HG02642 (cell line): ENCODE measurements at regions not wholly inside any gene's neighbourhood (a gene's known extent, or its start where the extent isn't known, plus 50 kb on each side); places are given as distances from the start of the nearest gene placed in this dataset.
A peak's percentile ranks its signal among the peaks of the same experiment; 100 is the strongest.

Source experiments
- ATAC-seq: cut with Tn5 transposase; IDR thresholded peaks from one replicate; pipeline ENCODE4 v1.9.1; 2021; ENCODE audit warnings: mild to moderate bottlenecking; ENCODE audit not compliant: unreplicated experiment, poor library complexity

GRCh38 chr2:187976986-187977333 is 314.7 kb upstream of the GULP1 start:
- no peak for ATAC-seq

- no peak for ATAC-seq
Observed at GRCh38 chr2:187978356-187978755, 313.3 kb upstream of the GULP1 start.

DNA sequence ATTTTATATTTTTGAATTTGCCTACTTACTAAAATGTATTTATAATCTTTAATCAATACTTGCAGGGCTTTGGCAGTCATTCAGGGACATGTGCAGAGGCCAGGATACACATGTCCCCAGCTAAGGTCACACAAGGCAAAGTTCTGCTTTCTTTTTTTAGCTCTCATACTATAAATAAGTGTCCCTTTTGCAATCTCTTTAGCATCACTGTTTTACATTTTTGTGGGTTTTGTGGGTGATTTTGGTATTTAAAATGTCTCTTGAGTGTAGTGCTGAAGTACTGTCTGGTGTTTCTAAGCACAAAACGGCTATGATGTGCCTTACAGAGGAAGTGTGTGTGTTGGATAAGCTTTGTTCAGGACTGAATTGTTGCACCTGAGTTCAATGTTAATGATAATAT is 309.0 kb upstream of the GULP1 start:
- ATAC-seq, result peak; percentile 74

- ATAC-seq, result no peak
Observed at GRCh38 chr2:187985195-187985594, 306.5 kb upstream of the GULP1 start.

GRCh38 chr2:187985923-187986322 is 305.8 kb upstream of the GULP1 start:
- no peak for ATAC-seq

DNA sequence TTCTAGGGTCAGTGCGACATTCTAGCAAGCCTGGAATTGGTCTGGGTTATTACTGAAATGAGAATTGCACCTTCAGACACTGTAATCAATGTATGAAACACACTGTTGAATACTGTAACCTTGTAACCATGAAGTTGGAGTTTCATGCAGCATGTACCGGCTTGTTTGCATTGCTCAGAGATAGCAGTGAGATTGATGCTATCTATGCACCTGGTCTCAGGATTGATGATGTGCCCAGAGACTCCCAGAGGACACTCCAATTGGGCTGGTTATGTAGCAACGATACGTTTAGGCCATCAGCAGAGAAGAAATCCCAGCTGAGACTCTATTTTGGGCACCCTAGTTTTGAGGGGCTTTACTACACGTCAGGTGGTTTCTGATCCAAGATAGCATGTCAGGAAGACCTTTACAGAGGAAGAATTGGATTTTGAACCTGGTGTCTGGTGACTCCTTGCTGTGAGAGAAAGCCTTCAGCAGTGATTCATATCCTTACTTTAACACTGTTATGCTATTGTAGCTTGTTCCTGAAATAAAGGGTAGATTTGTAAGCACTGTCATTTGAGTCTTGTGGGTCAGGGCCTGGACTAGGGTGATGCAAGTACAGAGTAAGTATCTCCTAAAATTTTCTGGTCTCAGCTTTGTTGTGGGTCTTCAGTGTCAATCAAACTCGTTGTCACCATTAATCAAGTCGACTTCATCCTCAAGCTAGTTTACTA is 305.1 kb upstream of the GULP1 start:
- no peak for ATAC-seq

DNA sequence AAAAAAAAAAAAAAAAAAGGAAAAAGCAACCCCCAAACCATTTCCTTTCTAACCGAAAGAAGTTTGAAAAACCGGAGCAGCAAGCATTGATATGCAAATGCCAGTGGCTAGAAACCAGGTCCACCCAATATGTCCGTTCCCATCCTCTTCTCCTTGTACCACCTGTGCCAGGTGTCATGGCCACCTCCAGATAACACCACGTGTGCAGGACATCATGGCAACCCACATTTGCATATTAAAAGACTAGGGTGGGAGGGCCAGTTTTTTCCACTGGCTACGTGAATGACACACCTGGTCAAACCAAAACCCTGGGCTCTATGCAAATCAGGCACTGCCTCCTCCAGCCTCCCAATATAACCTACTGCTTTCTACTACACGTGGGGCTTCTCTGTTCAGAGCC is 303.3 kb upstream of the GULP1 start:
- ATAC-seq, result peak; percentile 41

DNA sequence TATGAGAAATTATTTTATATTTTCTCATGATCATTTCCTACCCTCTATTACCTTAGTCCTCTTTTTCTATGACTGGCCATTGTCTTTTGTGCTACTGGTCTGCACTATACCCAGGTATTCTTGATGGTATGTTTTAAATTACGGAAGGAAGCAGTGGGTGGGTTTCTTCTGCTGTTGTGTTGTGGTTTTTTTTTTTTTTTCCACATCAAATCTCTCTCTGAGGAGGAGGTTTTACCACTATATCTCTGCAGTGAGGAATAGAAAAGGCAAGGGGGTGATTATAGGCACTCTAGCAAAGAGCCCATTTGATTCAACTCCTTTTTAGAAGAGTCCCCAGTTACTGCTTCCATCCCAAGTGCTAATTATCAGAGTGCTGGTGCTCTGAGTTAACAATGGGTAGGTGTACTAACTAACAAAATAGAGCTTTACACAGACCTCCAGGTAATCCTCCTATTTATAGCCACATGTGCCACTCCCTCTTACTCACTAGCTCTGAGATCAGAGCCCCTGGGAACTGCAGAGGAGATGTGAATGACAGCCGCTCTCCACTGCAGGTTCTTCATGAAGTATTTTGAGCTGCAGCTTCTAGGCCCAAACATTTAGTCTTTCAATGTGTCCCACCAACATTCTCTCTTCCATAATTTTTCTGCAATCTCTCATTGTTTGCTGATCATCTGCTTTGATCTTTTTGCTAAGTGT is 301.6 kb upstream of the GULP1 start:
- no peak for ATAC-seq

DNA sequence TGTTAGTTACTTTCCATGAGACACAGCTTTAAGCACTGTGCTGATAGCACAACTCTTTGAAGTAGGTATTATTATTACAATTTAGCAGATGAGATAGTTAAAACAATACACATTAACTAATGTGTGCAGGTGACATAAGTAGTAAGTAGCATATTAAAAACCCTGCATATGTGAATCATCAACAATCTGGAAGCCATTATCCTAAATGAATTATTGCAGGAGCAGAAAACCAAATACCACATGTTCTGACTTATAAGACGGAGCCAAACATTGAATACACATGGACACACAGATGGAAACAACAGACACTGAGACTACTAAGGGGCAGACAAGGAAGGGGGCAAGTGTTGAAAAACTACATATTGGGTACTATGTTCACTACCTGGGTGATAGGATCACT is 300.3 kb upstream of the GULP1 start:
- no peak for ATAC-seq

DNA sequence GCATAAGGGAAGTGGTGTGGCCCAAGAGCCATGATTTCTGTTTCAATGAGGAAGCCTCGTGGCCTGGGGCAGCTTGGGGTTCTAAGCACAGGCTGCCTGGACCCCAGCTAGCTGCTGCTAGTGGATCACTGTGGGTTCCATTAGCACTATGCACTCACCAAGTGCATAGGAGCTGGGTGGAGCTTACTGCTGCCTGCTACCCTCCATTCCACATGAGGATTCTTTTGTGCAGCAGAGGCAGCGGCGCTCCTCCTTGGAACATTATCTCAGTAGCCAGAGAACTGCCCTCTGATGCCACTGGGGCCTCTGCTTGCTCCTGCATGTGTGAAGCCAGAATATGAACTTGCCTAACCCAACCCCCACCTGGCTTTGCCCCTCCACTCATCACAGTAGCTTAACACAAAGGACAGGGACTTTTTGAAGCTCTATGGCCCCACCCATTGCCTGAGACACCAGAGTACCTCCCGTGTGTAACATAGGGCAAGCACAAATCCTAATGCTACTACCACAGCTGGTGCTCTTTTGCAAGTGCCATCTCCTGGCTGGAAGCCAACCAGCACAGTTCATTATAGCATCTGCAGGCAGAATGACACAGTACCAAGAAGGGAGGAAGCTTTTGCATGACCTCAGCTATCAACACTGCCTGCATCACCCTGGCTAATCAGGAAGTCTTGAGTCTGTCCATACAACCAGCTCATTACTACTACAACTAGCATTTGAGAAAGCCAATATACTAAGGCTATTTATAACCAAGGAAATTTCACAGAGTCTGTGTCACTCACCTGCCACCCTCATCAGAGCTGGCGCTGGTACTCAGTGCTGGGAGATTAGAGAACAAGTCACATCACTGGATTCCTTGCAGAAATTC is 297.0 kb upstream of the GULP1 start:
- ATAC-seq, result no peak

DNA sequence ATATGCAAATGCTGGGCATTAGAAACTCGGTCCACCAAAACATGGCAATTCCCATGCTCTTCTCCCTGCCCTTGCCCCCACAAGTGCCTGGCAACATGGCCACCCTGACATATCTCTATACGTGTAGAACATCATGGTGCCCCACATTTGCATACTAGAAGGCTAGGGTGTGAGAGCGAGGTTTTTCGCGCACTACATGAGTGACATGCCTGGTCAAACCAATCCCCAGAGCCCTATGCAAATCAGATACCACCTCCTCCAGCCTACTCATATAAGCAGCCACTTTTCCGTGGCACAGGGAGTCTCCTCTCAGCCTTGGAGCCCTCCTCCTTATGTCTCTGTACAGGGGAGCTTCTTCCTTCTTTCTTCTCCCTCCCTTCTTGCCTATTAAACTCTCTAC is 296.1 kb upstream of the GULP1 start:
- no peak for ATAC-seq

GRCh38 chr2:187996630-187997029 is 295.0 kb upstream of the GULP1 start:
- no peak for ATAC-seq

DNA sequence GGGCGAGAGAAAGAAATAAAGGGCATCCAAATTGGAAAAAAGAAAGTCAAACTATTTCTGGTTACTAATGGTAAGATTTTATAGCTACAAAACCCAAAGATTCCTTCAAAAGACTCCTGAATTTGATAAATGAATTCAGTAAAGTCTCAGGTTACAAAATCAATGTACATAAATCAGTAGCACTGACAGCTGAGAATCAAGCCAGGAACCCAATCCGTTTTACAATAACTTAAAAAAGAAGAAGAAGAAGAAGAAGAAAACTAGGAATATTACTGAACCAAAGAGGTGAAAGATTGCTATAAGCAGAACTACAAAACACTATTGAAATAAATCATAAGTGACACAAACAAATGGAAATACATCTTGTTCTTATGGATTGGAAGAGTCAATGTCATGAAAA is 291.5 kb upstream of the GULP1 start:
- no peak for ATAC-seq

DNA sequence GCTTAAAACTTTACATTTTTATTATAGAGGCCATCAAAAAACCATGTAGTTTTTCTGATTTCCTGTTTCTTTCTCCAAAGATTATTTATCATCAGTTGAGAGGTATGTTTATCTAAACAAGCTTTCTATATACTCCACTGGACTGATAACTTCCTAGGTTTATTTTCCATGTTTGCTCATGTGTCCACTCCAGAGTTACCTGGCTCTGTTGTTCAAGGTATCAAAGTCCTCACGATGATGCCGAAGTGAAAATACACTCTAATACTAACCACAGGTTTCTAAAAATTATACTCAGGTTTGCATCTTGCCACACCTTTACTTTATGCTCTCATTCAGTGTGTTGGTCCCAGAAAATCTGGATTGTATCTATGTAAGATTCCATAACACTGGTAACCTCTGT is 287.9 kb upstream of the GULP1 start:
- ATAC-seq, result no peak

GRCh38 chr2:188013767-188014166 is 277.9 kb upstream of the GULP1 start:
- ATAC-seq, result no peak

- ATAC-seq, result no peak
Observed at GRCh38 chr2:188016917-188017316, 274.8 kb upstream of the GULP1 start.

- no peak for ATAC-seq
Observed at GRCh38 chr2:188022389-188022788, 269.3 kb upstream of the GULP1 start.

- ATAC-seq, result no peak
Observed at GRCh38 chr2:188023035-188023434, 268.6 kb upstream of the GULP1 start.

DNA sequence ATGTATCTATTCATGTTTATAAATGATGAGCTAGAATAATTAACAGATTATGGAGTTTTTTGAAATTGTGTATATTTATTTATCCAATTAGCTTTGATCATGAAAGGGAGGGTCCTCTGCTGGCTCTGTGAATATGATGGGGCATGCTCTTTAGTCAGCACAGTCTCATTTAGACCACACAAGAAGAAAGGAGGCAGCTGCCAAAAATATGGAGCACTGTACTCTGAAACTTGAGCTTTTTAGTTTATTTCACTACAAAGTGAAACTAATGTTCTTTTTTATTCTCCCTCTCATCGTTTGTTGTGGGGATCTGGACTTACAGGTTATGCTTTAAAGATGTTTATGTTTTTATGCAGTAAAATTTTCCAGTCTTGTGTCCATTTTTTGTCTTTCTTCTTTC is 266.9 kb upstream of the GULP1 start:
- no peak for ATAC-seq

- ATAC-seq, result no peak
Observed at GRCh38 chr2:188028739-188029138, 262.9 kb upstream of the GULP1 start.

DNA sequence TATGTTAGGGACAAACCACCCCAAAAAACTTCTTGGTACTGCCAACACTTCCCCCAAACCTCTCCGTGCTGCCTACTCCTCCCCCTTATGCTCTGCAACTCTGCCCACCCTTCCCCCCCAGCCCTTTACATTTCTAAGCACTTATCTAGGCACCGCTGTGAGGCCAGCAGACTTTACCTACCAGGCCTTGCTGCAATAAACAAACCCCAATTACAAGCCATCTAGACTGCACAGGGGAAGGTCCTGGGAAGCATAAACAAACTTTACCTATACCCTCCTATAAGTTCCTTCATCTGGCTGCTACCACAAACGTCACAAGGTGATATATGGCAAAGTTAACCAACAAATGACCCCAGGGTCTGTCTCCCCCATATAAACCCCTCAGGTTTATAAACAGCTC is 259.4 kb upstream of the GULP1 start:
- no peak for ATAC-seq
